ENCODE measurements at regions not wholly inside any gene's neighbourhood (a gene's known extent, or its start where the extent isn't known, plus 50 kb on each side); places are given as distances from the start of the nearest gene placed in this dataset.

DNA sequence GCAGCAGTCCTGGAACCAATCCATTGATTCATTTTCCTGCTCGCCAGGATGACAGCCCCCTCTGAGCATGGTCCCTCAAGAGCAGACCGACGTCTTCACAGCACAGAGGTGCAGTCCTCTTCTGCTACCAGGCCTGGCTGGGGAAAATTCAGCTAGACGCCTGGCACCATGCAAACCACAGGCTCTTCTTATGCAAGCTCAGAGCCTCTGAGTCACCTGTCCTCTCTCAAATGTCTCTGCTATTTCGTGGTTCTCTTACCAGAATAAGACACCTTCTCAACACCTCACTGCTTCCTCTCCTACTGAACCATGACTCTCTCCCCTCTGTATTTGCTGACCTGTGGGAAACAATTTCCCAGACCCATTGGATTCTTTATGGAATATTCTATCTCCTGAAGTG is 79.8 kb upstream of the CYRIA start:
- TF ChIP-seq ZNF747 (tag by site-specific recombination; IDR thresholded peaks at IDR 0.05) (no peak), ZNF433 (tag by site-specific recombination; IDR thresholded peaks at IDR 0.05; ENCODE audit: low read depth) (no peak), ZNF146 (tag by site-specific recombination; IDR thresholded peaks at IDR 0.05) (no peak), ZNF558 (tag by site-specific recombination; IDR thresholded peaks at IDR 0.05) (no peak), ZNF266 (tag by site-specific recombination; IDR thresholded peaks at IDR 0.05; ENCODE audit: low read depth) (no peak), ZNF140 (tag by site-specific recombination; IDR thresholded peaks at IDR 0.05) (no peak), ZNF426 (tag by site-specific recombination; IDR thresholded peaks at IDR 0.05) (no peak), ZNF274 (IDR thresholded peaks at IDR 0.05; ENCODE audit: low read length) (no peak), ZNF274 (tag by site-specific recombination; IDR thresholded peaks at IDR 0.05; ENCODE audit: borderline replicate concordance) (no peak), BCL11A (tag by site-specific recombination; IDR thresholded peaks at IDR 0.05; ENCODE audit: low read depth) (no peak), YY1 (tag by site-specific recombination; IDR thresholded peaks at IDR 0.05) (no peak), ZNF394 (tag by site-specific recombination; IDR thresholded peaks at IDR 0.05; ENCODE audit: borderline replicate concordance) (no peak)
- TF ChIP-seq, protein P1, sequence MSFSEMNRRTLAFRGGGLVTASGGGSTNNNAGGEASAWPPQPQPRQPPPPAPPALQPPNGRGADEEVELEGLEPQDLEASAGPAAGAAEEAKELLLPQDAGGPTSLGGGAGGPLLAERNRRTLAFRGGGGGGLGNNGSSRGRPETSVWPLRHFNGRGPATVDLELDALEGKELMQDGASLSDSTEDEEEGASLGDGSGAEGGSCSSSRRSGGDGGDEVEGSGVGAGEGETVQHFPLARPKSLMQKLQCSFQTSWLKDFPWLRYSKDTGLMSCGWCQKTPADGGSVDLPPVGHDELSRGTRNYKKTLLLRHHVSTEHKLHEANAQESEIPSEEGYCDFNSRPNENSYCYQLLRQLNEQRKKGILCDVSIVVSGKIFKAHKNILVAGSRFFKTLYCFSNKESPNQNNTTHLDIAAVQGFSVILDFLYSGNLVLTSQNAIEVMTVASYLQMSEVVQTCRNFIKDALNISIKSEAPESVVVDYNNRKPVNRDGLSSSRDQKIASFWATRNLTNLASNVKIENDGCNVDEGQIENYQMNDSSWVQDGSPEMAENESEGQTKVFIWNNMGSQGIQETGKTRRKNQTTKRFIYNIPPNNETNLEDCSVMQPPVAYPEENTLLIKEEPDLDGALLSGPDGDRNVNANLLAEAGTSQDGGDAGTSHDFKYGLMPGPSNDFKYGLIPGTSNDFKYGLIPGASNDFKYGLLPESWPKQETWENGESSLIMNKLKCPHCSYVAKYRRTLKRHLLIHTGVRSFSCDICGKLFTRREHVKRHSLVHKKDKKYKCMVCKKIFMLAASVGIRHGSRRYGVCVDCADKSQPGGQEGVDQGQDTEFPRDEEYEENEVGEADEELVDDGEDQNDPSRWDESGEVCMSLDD (tag by site-specific recombination; IDR thresholded peaks at IDR 0.05) = no peak
- TF ChIP-seq, protein P2, sequence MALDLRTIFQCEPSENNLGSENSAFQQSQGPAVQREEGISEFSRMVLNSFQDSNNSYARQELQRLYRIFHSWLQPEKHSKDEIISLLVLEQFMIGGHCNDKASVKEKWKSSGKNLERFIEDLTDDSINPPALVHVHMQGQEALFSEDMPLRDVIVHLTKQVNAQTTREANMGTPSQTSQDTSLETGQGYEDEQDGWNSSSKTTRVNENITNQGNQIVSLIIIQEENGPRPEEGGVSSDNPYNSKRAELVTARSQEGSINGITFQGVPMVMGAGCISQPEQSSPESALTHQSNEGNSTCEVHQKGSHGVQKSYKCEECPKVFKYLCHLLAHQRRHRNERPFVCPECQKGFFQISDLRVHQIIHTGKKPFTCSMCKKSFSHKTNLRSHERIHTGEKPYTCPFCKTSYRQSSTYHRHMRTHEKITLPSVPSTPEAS (tag by site-specific recombination; IDR thresholded peaks at IDR 0.05) = no peak
- TF ChIP-seq, protein P3, sequence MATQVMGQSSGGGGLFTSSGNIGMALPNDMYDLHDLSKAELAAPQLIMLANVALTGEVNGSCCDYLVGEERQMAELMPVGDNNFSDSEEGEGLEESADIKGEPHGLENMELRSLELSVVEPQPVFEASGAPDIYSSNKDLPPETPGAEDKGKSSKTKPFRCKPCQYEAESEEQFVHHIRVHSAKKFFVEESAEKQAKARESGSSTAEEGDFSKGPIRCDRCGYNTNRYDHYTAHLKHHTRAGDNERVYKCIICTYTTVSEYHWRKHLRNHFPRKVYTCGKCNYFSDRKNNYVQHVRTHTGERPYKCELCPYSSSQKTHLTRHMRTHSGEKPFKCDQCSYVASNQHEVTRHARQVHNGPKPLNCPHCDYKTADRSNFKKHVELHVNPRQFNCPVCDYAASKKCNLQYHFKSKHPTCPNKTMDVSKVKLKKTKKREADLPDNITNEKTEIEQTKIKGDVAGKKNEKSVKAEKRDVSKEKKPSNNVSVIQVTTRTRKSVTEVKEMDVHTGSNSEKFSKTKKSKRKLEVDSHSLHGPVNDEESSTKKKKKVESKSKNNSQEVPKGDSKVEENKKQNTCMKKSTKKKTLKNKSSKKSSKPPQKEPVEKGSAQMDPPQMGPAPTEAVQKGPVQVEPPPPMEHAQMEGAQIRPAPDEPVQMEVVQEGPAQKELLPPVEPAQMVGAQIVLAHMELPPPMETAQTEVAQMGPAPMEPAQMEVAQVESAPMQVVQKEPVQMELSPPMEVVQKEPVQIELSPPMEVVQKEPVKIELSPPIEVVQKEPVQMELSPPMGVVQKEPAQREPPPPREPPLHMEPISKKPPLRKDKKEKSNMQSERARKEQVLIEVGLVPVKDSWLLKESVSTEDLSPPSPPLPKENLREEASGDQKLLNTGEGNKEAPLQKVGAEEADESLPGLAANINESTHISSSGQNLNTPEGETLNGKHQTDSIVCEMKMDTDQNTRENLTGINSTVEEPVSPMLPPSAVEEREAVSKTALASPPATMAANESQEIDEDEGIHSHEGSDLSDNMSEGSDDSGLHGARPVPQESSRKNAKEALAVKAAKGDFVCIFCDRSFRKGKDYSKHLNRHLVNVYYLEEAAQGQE (tag by site-specific recombination; IDR thresholded peaks at IDR 0.05) = no peak
- TF ChIP-seq, protein P4, sequence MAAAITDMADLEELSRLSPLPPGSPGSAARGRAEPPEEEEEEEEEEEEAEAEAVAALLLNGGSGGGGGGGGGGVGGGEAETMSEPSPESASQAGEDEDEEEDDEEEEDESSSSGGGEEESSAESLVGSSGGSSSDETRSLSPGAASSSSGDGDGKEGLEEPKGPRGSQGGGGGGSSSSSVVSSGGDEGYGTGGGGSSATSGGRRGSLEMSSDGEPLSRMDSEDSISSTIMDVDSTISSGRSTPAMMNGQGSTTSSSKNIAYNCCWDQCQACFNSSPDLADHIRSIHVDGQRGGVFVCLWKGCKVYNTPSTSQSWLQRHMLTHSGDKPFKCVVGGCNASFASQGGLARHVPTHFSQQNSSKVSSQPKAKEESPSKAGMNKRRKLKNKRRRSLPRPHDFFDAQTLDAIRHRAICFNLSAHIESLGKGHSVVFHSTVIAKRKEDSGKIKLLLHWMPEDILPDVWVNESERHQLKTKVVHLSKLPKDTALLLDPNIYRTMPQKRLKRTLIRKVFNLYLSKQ (tag by site-specific recombination; IDR thresholded peaks at IDR 0.05; ENCODE audit: borderline replicate concordance) = no peak
- POLR2A ChIA-PET = no interaction called here
- no peak overlapping the region for H3K4me3 ChIP-seq (ENCODE audit: low read depth, low read length)
- H3K4me1 ChIP-seq (ENCODE audit: control insufficient read depth, insufficient read depth, low read length) = no peaks in the 10 kb centered on the region
- H3K9me3 ChIP-seq (ENCODE audit: control insufficient read depth, insufficient read depth, low read depth, low read length) = no peaks in the 10 kb centered on the region
- CTCF ChIA-PET = interaction anchor here (2.6 kb wide), 1 partner anchor 12 kb away, joined by 15 read pairs; no protein-coding TSS in a partner anchor
- H3K36me3 ChIP-seq (ENCODE audit: control insufficient read depth in 2 of 2, insufficient read depth in 1 of 2, low read length in 2 of 2) = no peaks in the 10 kb centered on the region
- no peak overlapping the region for H3K27ac ChIP-seq (ENCODE audit: extremely low read depth, low read depth, low read length)

DNA sequence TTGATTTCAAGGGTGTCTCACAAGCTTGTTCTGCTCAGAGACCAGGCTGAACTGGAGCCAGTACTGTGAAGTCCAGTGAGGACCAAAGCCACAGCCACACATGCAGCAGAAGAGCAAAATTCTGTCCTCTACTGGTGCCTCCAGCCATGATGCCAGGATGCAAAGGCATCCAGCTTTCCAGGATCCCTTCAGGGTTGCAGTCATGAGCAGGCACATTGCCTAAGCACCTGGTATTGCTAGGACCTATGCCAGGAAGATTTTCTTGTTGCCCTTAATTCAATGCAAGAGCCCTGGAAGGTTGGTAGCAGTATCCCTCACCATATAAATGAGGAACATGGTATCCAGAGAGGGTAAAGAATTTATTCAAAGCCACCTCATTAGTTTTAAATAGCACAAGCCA is 78.9 kb upstream of the CYRIA start:
- H3K27ac ChIP-seq (ENCODE audit: extremely low read depth, low read depth, low read length) = no peak overlapping the region
- TF ChIP-seq ZNF777 (tag by site-specific recombination; IDR thresholded peaks at IDR 0.05; ENCODE audit: borderline replicate concordance) = no peak
- TF ChIP-seq ZNF324 (tag by site-specific recombination; IDR thresholded peaks at IDR 0.05) = no peak
- no peak for TF ChIP-seq SCRT2 (tag by site-specific recombination; IDR thresholded peaks at IDR 0.05)
- TF ChIP-seq SP7 (tag by site-specific recombination; IDR thresholded peaks at IDR 0.05) = no peak
- TF ChIP-seq, protein P5, sequence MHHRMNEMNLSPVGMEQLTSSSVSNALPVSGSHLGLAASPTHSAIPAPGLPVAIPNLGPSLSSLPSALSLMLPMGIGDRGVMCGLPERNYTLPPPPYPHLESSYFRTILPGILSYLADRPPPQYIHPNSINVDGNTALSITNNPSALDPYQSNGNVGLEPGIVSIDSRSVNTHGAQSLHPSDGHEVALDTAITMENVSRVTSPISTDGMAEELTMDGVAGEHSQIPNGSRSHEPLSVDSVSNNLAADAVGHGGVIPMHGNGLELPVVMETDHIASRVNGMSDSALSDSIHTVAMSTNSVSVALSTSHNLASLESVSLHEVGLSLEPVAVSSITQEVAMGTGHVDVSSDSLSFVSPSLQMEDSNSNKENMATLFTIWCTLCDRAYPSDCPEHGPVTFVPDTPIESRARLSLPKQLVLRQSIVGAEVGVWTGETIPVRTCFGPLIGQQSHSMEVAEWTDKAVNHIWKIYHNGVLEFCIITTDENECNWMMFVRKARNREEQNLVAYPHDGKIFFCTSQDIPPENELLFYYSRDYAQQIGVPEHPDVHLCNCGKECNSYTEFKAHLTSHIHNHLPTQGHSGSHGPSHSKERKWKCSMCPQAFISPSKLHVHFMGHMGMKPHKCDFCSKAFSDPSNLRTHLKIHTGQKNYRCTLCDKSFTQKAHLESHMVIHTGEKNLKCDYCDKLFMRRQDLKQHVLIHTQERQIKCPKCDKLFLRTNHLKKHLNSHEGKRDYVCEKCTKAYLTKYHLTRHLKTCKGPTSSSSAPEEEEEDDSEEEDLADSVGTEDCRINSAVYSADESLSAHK (tag by site-specific recombination; IDR thresholded peaks at IDR 0.05) = no peak
- TF ChIP-seq, protein P6, sequence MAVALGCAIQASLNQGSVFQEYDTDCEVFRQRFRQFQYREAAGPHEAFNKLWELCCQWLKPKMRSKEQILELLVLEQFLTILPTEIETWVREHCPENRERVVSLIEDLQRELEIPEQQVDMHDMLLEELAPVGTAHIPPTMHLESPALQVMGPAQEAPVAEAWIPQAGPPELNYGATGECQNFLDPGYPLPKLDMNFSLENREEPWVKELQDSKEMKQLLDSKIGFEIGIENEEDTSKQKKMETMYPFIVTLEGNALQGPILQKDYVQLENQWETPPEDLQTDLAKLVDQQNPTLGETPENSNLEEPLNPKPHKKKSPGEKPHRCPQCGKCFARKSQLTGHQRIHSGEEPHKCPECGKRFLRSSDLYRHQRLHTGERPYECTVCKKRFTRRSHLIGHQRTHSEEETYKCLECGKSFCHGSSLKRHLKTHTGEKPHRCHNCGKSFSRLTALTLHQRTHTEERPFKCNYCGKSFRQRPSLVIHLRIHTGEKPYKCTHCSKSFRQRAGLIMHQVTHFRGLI (tag by site-specific recombination; IDR thresholded peaks at IDR 0.05) = no peak
- H3K4me1 ChIP-seq (ENCODE audit: control insufficient read depth, insufficient read depth, low read length) = no peaks in the 10 kb centered on the region
- no peaks in the 10 kb centered on the region for H3K36me3 ChIP-seq (ENCODE audit: control insufficient read depth in 2 of 2, insufficient read depth in 1 of 2, low read length in 2 of 2)
- CTCF ChIA-PET = interaction anchor here (1.2 kb wide), 1 partner anchor 13 kb away, joined by 5 read pairs; no protein-coding TSS in a partner anchor
- POLR2A ChIA-PET = no interaction called here
- no peak overlapping the region for H3K4me3 ChIP-seq (ENCODE audit: low read depth, low read length)
- no peaks in the 10 kb centered on the region for H3K9me3 ChIP-seq (ENCODE audit: control insufficient read depth, insufficient read depth, low read depth, low read length)
